PC-3 (cell line): ENCODE measurements at regions not wholly inside any gene's neighbourhood (a gene's known extent, or its start where the extent isn't known, plus 50 kb on each side); places are given as distances from the start of the nearest gene placed in this dataset.

Source experiments
- CTCF ChIP-seq: fragments of 300-600 bp; sonication (generic); conservative IDR thresholded peaks from 2 replicates; pipeline ENCODE4 v1.5.1; 2017; ENCODE audit warnings: antibody characterized with exemption, low read depth, mild to moderate bottlenecking, low read length
- EZH2 ChIP-seq: fragments of 300-600 bp; sonication (generic); IDR thresholded peaks from one replicate; pipeline ENCODE4 v1.6.1; 2017; ENCODE audit warnings: antibody characterized with exemption, mild to moderate bottlenecking, low read length; ENCODE audit not compliant: unreplicated experiment

- no peak for TF ChIP-seq EZH2
- no peak for TF ChIP-seq CTCF
Observed at GRCh38 chr7:96915029-96915428, 90.3 kb upstream of the DLX6 start.
